Breast epithelium (tissue), 3 donors: ENCODE measurements at regions not wholly inside any gene's neighbourhood (a gene's known extent, or its start where the extent isn't known, plus 50 kb on each side); places are given as distances from the start of the nearest gene placed in this dataset.

Experiments used
- POLR2A ChIP-seq: fragments of 450-650 bp; IDR thresholded peaks from one replicate; pipeline ENCODE4 v1.6.1; 2016; ENCODE audit warnings: antibody characterized with exemption, mild to moderate bottlenecking, moderate library complexity
- POLR2AphosphoS5 ChIP-seq, 3 donors: sonication (generic); formaldehyde crosslinking; IDR thresholded peaks; one replicate each; pipeline ENCODE4 v1.6.1; 2017; ENCODE audit warnings: antibody characterized with exemption in 3 of 3
- TF ChIP-seq, protein P1 (sequence below), 3 donors: fragments of 450-650 bp; IDR thresholded peaks; one replicate each; pipeline ENCODE4 v1.5.1; 2016 to 2017; ENCODE audit warnings: antibody characterized with exemption in 3 of 3, mild to moderate bottlenecking in 3 of 3, moderate library complexity in 3 of 3

DNA sequence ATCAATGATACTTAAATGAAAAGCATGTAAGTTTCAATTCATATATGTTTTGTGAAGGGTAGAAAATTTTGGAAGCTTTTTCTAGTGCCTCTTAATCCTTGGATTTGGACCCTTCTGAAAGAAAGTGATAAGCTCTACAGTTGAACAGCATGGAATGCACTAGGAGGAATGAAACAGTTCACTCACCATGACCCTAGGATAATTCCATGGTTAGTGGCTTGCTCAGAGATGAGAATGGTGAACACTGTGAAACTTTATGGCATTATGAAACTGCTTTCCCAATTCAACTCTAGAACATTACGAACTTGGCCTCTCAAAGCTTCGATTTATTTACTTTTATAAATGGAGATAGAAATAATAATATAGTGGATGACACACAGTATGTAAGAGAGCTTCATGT is 88.9 kb upstream of the FAT4 start:
- TF ChIP-seq POLR2A = no peak
- TF ChIP-seq, protein P1, sequence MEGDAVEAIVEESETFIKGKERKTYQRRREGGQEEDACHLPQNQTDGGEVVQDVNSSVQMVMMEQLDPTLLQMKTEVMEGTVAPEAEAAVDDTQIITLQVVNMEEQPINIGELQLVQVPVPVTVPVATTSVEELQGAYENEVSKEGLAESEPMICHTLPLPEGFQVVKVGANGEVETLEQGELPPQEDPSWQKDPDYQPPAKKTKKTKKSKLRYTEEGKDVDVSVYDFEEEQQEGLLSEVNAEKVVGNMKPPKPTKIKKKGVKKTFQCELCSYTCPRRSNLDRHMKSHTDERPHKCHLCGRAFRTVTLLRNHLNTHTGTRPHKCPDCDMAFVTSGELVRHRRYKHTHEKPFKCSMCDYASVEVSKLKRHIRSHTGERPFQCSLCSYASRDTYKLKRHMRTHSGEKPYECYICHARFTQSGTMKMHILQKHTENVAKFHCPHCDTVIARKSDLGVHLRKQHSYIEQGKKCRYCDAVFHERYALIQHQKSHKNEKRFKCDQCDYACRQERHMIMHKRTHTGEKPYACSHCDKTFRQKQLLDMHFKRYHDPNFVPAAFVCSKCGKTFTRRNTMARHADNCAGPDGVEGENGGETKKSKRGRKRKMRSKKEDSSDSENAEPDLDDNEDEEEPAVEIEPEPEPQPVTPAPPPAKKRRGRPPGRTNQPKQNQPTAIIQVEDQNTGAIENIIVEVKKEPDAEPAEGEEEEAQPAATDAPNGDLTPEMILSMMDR (IDR thresholded peaks at IDR 0.05) = no peak
- TF ChIP-seq POLR2AphosphoS5 (IDR thresholded peaks at IDR 0.05) = no peak
